GM18909 (cell line): ENCODE measurements at regions not wholly inside any gene's neighbourhood (a gene's known extent, or its start where the extent isn't known, plus 50 kb on each side); places are given as distances from the start of the nearest gene placed in this dataset.

Experiments
- ATAC-seq: cut with Tn5 transposase; IDR thresholded peaks from one replicate; pipeline ENCODE4 v1.9.1; 2021; ENCODE audit warnings: mild to moderate bottlenecking; ENCODE audit not compliant: unreplicated experiment, poor library complexity

- no peak for ATAC-seq
Observed at GRCh38 chr5:58215364-58215763, 244.5 kb downstream of the PLK2 start.

DNA sequence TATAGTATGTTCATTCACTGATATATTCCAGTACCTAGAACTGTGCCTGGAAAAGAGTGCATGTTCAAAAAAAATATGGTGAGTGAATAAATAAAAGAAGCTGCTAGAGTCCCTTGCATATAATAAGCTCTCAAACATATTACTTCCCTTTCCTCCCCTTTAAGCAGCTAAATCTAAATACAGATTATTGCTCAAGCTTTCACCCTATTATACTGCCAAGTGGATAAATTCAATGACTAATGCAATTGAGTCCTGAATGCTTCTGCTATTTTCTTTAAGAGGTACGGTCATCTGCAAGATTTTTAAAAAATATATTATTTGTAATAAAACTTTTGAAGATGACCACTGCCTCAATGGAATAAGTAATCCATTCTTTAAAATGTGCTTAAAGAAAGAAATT is 248.4 kb downstream of the PLK2 start:
- no peak for ATAC-seq

GRCh38 chr5:58208674-58209073 is 251.2 kb downstream of the PLK2 start:
- ATAC-seq, result no peak

DNA sequence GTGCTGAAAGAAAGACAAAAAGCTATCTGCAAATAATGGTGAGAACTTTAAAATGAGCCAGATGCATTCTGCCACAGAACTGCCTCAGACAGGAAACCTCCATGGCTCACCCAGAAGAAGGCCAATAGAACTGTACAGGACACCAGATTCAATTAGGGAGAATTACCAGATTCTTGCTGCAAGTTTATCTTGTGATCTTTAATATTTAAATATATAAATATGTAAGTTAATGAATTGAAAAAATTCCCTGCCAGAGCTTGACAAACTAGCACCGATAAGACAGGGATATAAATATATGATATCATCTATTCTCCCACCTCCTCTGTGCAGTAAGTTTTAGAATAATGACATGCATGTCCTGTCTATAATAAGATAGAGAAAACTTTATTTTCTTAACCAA is 252.8 kb downstream of the PLK2 start:
- ATAC-seq, result no peak

GRCh38 chr5:58204966-58205365 is 254.9 kb downstream of the PLK2 start:
- no peak for ATAC-seq

DNA sequence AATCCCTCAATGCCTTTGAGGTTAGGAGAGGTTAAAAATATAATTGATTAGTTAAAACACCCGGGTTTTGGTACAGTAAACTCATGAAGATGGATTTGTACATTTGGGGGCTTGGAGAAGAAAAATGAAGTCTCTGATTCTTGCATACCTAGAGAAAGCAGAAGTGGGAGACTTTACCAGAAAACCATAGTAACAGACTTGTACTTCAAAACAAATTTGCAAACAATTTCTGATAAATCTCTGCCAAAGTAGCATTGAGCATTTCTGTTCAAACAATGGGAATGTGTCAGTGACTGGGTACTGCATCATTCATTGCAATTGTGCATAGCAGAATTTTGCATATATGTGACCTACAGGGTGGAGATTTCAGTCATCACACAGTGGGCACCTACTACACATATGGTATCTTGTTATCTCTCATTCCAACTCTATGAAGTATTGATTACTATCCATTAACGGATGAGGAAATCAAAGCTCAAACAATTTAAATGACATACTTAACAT is 256.9 kb downstream of the PLK2 start:
- ATAC-seq, result no peak

DNA sequence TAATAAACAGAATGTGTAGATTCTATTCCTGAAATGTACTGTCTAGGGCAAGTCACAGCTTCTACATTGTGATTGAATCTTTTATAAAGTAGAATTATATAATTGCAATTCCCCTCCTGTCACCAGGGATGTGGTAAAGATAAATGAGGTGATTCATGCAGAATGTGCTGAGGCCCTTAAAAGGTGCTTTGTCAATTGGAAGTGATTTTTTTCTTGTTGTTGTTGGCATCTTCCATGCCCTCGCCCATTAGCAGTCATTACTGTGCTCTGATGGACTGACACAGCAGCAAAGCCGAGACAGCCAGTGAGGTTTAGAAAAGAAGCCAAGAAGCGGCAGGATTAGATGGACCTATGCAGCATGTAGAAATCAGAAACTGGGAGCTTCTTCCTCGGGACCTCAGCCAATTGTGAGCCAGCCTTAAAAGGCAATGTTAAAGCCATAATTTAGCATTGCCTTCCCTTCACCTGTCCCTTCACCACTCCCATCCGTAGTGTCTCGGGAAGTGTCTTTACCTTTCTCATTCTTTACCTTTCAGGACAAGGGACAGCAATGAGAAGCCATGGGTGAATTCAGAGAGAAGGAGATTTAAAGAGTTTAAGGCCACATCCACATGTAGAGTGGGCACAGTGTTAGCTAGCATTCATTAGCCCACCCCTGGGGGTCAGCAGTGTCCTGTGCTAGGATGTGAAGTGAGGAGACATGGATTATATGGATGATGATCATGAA is 257.8 kb downstream of the PLK2 start:
- no peak for ATAC-seq

- no peak for ATAC-seq
Observed at GRCh38 chr5:58200451-58200850, 259.4 kb downstream of the PLK2 start.

- no peak for ATAC-seq
Observed at GRCh38 chr5:58199087-58199486, 260.8 kb downstream of the PLK2 start.

DNA sequence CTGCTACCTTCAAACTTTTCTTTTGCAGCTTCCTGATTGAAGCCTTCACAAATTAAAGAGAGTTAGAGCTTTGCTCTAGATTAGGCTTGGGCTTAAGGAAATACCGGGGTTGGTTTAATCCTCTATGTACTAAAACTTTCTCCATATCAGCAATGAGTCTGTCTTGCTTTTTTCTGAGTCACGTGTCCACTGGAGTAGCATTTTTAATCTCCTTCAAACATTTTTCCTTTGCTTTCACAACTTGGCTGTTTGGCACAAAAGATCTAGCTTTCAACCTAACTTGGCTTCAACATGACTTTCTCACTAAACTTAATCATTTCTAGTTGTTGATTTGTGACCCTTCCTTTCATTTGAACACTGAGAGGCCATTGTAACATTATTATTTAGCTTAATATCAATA is 261.6 kb downstream of the PLK2 start:
- no peak for ATAC-seq

- ATAC-seq, result no peak
Observed at GRCh38 chr5:58197875-58198274, 262.0 kb downstream of the PLK2 start.

GRCh38 chr5:58191443-58191842 is 268.4 kb downstream of the PLK2 start:
- ATAC-seq, result no peak

DNA sequence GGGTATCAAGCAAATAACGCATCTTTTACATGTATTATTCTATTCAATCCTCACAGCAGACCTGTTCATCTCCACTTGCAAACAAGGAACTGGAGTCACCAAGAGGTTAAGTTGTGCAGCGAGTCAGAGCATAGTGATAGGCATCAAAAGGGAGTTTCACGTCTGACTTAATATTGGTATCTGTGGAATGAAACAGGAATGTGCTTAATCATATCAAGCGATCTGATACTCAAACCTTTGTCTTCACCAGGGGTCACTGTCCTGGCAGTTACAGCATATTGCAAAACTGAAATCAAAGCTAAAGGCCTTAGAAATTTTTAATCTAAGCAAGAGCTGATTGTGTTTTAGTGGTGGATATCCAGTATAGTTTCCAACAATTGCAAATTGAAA is 271.6 kb downstream of the PLK2 start:
- no peak for ATAC-seq

DNA sequence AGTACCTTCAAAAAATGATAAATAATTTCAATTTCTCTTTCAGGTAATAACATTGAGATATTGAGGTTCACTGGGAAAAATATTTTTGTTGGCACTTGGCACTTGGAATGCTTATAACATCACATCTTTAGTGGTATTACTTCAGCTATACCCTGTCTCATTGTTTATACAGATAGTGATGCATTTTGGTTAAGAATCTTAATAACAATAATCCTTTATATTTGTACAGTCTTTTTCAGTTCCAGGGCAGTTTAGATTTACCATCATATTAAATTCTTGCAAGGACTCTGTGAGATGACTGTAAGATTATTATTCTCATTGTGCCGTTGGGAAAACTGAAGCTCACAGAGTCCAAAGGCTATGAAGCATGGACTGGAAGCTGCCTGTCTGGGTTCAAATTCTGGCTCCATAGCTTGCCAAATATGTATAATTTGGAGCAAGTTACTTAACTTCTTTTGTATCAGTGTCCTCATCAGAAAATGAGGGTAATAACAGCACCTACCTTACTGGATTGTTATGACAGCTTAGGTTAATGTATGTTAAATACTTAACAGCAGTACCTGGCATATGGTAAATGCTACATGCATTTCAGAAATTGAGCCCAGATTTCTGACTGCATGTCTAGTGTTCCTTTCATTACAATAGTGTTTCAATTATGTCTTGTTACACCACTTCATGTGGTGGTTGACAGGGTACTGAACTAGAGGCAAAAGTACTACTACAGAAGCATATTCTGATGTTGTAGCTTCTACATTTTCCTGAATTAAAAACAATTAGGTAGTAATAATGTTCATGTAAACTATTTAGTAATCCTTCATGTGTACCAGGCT is 272.2 kb downstream of the PLK2 start:
- ATAC-seq, result no peak

GRCh38 chr5:58185801-58186200 is 274.1 kb downstream of the PLK2 start:
- ATAC-seq, result no peak

DNA sequence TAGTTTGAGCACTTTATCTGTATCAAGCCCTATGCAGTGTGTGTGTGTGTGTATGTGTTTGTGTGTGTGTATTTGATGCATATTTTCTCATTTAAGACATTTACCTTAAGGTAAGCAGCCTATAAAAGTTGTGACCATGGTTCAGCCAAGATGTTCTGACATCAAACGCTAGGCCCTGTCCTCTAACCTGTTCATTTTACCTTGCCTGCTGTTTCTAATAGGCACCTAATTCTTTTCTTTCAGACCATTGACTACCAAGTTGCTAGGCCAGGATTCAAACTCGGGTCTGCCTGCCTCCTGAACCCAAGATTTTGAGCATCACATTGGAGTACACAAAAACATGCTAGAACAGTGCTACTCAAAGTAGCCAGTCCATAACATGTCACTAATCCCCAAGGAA is 274.5 kb downstream of the PLK2 start:
- ATAC-seq, result no peak

GRCh38 chr5:58184910-58185309 is 275.0 kb downstream of the PLK2 start:
- no peak for ATAC-seq

DNA sequence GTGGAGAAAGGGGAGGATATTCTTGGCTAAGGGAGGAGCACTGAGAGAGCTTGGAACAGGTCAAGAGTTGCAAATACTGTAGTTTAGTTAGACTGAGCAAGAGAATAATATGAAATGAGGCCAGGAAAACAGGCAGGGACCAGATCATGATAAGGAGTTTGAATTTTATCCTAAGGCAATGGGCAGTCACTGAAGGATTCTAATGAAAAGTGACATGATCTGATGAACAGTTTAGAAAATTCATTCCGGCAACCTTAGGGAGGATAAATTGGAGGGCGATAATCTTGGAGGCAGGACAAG is 276.1 kb downstream of the PLK2 start:
- no peak for ATAC-seq

DNA sequence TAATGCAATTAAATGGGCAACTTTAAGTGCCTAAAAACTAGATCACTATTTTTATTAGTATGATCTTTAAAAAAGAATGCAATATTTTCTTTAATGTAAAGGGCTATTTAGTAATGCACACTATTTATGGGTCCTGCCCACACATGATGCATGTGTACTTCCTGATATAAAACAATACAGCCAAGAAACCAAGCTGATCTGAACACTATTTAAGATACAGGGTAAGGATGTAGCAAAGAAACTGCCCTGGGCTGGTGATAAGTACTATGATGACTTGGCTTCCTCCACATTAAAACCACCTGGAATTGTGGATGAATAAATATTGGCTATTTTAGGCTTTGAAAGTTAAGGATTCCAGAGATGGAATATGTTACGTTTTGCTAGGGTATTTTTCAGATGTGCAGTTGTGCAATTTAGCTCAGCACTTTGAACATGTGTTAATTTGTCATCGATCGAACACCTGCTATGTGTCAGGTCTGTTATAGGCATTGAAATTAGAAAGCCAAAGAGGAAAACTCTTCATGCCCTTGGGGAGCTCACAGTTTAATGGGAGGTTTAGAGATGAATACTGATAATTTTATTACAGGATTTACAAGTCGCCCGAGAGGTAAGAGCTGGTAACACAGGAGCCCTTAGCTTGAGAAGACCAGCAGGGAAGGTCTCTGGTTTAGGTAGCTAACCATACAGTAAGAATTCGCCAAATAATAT is 276.7 kb downstream of the PLK2 start:
- no peak for ATAC-seq

DNA sequence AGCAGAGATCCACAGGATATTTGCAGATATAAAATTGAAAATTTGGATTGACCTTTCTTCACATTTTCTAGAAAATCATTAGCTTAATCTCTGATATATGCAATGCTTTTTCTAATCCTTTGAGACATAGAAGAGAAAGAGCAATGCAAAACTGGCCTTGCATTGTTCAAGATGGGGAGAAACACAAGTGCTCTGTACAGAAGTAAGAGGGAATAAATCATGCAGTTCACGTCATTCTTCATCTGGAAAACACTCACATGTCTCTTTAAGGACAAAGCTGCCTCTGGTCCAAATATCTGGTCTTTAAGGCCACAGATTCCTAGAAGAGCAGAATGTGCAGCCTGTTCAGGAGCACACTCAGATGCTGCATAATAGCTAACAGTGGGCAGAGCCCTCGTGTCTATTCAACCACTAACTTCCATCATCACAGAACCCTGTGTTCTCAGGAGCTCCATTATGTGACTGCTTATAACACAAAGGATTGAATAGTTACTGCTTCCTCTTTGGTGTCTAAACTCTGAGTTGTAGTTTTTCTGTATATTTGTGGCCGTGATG is 277.5 kb downstream of the PLK2 start:
- ATAC-seq, result no peak
